A549 (cell line): ENCODE measurements at regions not wholly inside any gene's neighbourhood (a gene's known extent, or its start where the extent isn't known, plus 50 kb on each side); places are given as distances from the start of the nearest gene placed in this dataset.

Experiments used
- ATAC-seq, 2 experiments: fragments of 200-7000 bp in 1 of 2; fragments of >200 bp in 1 of 2; cut with Nextera tagmentation in 1 of 2; cut with Tn5 transposase in 1 of 2; 3 replicates each; pipeline versions ENCODE4 v1.8.0 to v1.9.1; 2018 to 2020; ENCODE audit warnings: mild to moderate bottlenecking in 1 of 2, moderate library complexity in 1 of 2
- CTCF ChIA-PET: fragments of 300-600 bp; sonication (Branson Sonifier 250); formaldehyde crosslinking; extraction: SDS; loops from one replicate; lab custom pipeline; 2021; ENCODE audit warnings: antibody characterized with exemption, inconsistent platforms; lab: Yijun Ruan, JAX
- POLR2A ChIA-PET: fragments of 350-600 bp; formaldehyde crosslinking; extraction: SDS; loops from one replicate; lab custom pipeline; 2021; ENCODE audit warnings: antibody characterized with exemption, inconsistent platforms; lab: Yijun Ruan, JAX
- DNase-seq, 2 experiments: peaks; one replicate each; pipeline versions ENCODE4 v3.0.0 to v3.0.0-alpha.2; 2011 to 2016; ENCODE audit warnings: low read depth in 1 of 2, low spot score in 1 of 2
- FAIRE-seq: peaks from 2 replicates; lab custom pipeline; 2011; peaks lifted over from hg19 to GRCh38; lab: Jason Lieb, UNC
- H3K27ac ChIP-seq, 2 experiments: fragments of >200 bp; sonication (Bioruptor Twin); formaldehyde crosslinking; 3 replicates each; pipeline ENCODE4 v1.5.1; 2016 to 2017
- H3K4me1 ChIP-seq: fragments of >200 bp; sonication (Bioruptor Twin); formaldehyde crosslinking; 3 replicates; pipeline ENCODE4 v1.6.1; 2016
- H3K4me2 ChIP-seq: fragments of >200 bp; sonication (Bioruptor Twin); formaldehyde crosslinking; 3 replicates; pipeline ENCODE4 v1.6.1; 2016
- H3K4me3 ChIP-seq: fragments of >200 bp; sonication (Bioruptor Twin); formaldehyde crosslinking; 3 replicates; pipeline ENCODE4 v1.5.1; 2016
- H3K9me3 ChIP-seq: fragments of >200 bp; sonication (Bioruptor Twin); formaldehyde crosslinking; 3 replicates; pipeline ENCODE4 v1.6.1; 2016
- BHLHE40 ChIP-seq: IDR thresholded peaks from 2 replicates; pipeline ENCODE4 v1.6.1; 2012; ENCODE audit warnings: low read depth, low read length, inconsistent platforms
- CBX8 ChIP-seq: fragments of 200-600 bp; sonication (generic); IDR thresholded peaks from 2 replicates; pipeline ENCODE4 v1.6.1; 2016
- CEBPB ChIP-seq, 2 experiments: fragments of >200 bp in 1 of 2; sonication (Bioruptor Twin) in 1 of 2; formaldehyde crosslinking in 1 of 2; IDR thresholded peaks; 2 replicates each; pipeline ENCODE4 v1.6.1; 2012 to 2016
- CHD2 ChIP-seq: fragments of 150-350 bp; IDR thresholded peaks from 2 replicates; pipeline ENCODE4 v1.6.1; 2014; ENCODE audit warnings: low read length; ENCODE audit not compliant: partially characterized antibody
- CHD4 ChIP-seq: fragments of 200-600 bp; sonication (generic); IDR thresholded peaks from 2 replicates; pipeline ENCODE4 v1.6.1; 2016; ENCODE audit warnings: antibody characterized with exemption, mild to moderate bottlenecking, borderline replicate concordance
- EHF ChIP-seq: fragments of 250-450 bp; sonication (Bioruptor Pico); IDR thresholded peaks from 2 replicates; pipeline ENCODE4 v1.5.0; 2020; ENCODE audit warnings: mild to moderate bottlenecking
- ESRRA ChIP-seq: fragments of 150-350 bp; IDR thresholded peaks from 2 replicates; pipeline ENCODE4 v1.6.1; 2014; ENCODE audit warnings: mild to moderate bottlenecking, low read length, borderline replicate concordance
- FOSB ChIP-seq: fragments of 250-450 bp; sonication (Bioruptor Pico); IDR thresholded peaks from 2 replicates; pipeline ENCODE4 v1.5.0; 2020; ENCODE audit warnings: mild to moderate bottlenecking, moderate library complexity
- HDAC2 ChIP-seq: fragments of 200-600 bp; sonication (generic); IDR thresholded peaks from 2 replicates; pipeline ENCODE4 v1.6.1; 2016
- HOXA7 ChIP-seq: fragments of 250-450 bp; sonication (Bioruptor Pico); IDR thresholded peaks from 2 replicates; pipeline ENCODE4 v1.5.0; 2020; ENCODE audit warnings: mild to moderate bottlenecking, moderate library complexity
- HOXB13 ChIP-seq: fragments of 250-450 bp; sonication (Bioruptor Pico); IDR thresholded peaks from 2 replicates; pipeline ENCODE4 v1.5.0; 2020; ENCODE audit warnings: low read depth, mild to moderate bottlenecking, moderate library complexity
- MAFK ChIP-seq: fragments of 450-650 bp; IDR thresholded peaks from 2 replicates; pipeline ENCODE4 v1.6.1; 2014; ENCODE audit not compliant: partially characterized antibody
- PHF8 ChIP-seq: fragments of 200-600 bp; sonication (generic); IDR thresholded peaks from 2 replicates; pipeline ENCODE4 v1.6.1; 2016; ENCODE audit warnings: low read depth, mild to moderate bottlenecking, antibody characterized with exemption, moderate library complexity, borderline replicate concordance
- POLR2A ChIP-seq: IDR thresholded peaks from 2 replicates; pipeline ENCODE4 v1.6.1; 2012; ENCODE audit warnings: mild to moderate bottlenecking, low read length
- POLR2AphosphoS2 ChIP-seq: conservative IDR thresholded peaks from 2 replicates; pipeline ENCODE4 v1.6.1; 2012; ENCODE audit warnings: low read length, improper control_type of control experiment, inconsistent platforms
- RAD21 ChIP-seq, 2 experiments: fragments of >200 bp in 1 of 2; sonication (Bioruptor Twin) in 1 of 2; formaldehyde crosslinking in 1 of 2; IDR thresholded peaks in 1 of 2; conservative IDR thresholded peaks in 1 of 2; 2 replicates in 1 of 2; 3 replicates in 1 of 2; pipeline ENCODE4 v1.6.1; 2012 to 2018; ENCODE audit warnings: inconsistent platforms in 1 of 2
- RCOR1 ChIP-seq: fragments of 150-350 bp; IDR thresholded peaks from 2 replicates; pipeline ENCODE4 v1.6.1; 2014; ENCODE audit warnings: antibody characterized with exemption, low read length, low read depth
- RNF2 ChIP-seq: fragments of 200-600 bp; sonication (generic); IDR thresholded peaks from 2 replicates; pipeline ENCODE4 v1.6.1; 2016; ENCODE audit warnings: low read depth, mild to moderate bottlenecking, antibody characterized with exemption, moderate library complexity, borderline replicate concordance
- SMC3 ChIP-seq: fragments of >200 bp; sonication (Bioruptor Twin); formaldehyde crosslinking; IDR thresholded peaks from 3 replicates; pipeline ENCODE4 v1.6.1; 2018; ENCODE audit warnings: inconsistent platforms
- TFCP2L1 ChIP-seq: fragments of 250-450 bp; sonication (Bioruptor Pico); IDR thresholded peaks from 2 replicates; pipeline ENCODE4 v1.5.0; 2021; ENCODE audit warnings: mild to moderate bottlenecking
- whole genome bisulfite sequencing: methylation state at CpG from one replicate; pipeline ENCODE4 v1.1.6; 2017; ENCODE audit errors: missing lambda C conversion rate; 5-methylcytosine and 5-hydroxymethylcytosine counted together
- TF ChIP-seq, protein P1 (sequence below): fragments of 250-450 bp; sonication (Bioruptor Pico); IDR thresholded peaks from 2 replicates; pipeline ENCODE4 v1.5.0; 2020; ENCODE audit warnings: low read depth, mild to moderate bottlenecking, moderate library complexity
- TF ChIP-seq, protein P2 (sequence below): fragments of >200 bp; sonication (Bioruptor Twin); formaldehyde crosslinking; IDR thresholded peaks from 2 replicates; pipeline ENCODE4 v1.6.1; 2016
- TF ChIP-seq, protein P3 (sequence below): fragments of 150-350 bp; IDR thresholded peaks from 2 replicates; pipeline ENCODE4 v1.6.1; 2014; ENCODE audit warnings: low read depth, mild to moderate bottlenecking, low read length
- TF ChIP-seq, protein P4 (sequence below): fragments of >200 bp; sonication (Bioruptor Twin); formaldehyde crosslinking; IDR thresholded peaks from 3 replicates; pipeline ENCODE4 v1.5.1; 2016
- TF ChIP-seq, protein P5 (sequence below): fragments of 450-650 bp; IDR thresholded peaks from 2 replicates; pipeline ENCODE4 v1.6.1; 2014; ENCODE audit warnings: antibody characterized with exemption

DNA sequence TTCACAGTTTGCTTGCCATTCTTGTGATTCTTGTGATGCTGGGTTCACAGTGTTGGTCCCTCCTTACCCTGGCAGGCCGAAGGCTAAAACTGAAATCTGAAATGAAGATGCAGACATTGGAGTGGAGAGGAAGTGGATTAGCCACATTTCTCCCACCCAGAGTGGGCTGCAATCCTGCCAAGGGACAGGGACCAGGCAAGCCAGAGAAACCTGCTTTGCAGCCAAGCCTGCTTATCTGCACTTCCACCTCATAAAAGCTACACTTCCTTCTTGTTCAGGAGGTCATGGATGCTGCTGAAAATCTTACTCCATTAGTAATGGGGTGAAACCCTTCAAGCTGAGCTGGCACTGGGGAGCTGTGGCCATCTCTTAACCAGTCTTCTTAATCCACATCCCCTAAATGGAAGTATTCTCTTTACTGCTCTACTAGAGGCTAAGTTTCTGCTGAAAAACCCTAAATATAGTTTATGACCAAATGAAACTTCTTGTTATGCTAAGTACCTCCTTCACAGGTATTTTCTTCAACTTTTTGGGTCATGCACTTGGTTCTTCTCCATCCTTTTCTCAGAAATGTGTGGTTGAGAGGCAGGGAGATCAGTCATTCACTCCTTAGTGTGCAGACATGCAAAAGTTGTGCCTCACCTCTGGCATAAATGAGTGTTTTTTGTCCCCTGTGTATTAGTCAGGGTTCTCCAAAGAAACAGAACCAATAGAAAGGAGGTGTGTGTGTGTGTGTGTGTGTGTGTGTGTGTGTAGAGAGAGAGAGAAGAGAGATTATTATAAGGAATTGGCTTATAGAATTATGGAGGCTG, 133.9 kb upstream of the BMAL1 start:
- WGBS: 100% methylated on average over 1 of the region's 1 CpG
- peaks cover 11% of the 10 kb centered on the region; the same call in 2 of the 3 replicates for H3K9me3 ChIP-seq
- no peak overlapping the region for H3K4me2 ChIP-seq
- POLR2A ChIA-PET: interaction anchor here (2.3 kb wide), 1 partner anchor 134 kb away, joined by 6 read pairs; the partner anchor contains the start of gene RASSF10
- CTCF ChIA-PET: interaction anchor here (0.9 to 1.7 kb wide), 6 partner anchors 8 to 181 kb away, joined by 3 to 5 read pairs (median 3); no protein-coding TSS in a partner anchor
- no peak overlapping the region for H3K4me3 ChIP-seq
- no peak for ATAC-seq
- H3K4me1 ChIP-seq: peaks cover 27% of the 10 kb centered on the region
- TF ChIP-seq CBX8 (no peak), POLR2A (no peak), MAFK (no peak), PHF8 (no peak), FOSB (CRISPR knock-in tag) (no peak), POLR2AphosphoS2 (no peak), EHF (CRISPR knock-in tag) (no peak), CHD2 (no peak), CHD4 (no peak), HOXB13 (CRISPR knock-in tag) (no peak), TFCP2L1 (CRISPR knock-in tag) (no peak), ESRRA (no peak), CEBPB (IDR thresholded peaks at IDR 0.05) (no peak), RCOR1 (no peak)
- TF ChIP-seq, protein P1, sequence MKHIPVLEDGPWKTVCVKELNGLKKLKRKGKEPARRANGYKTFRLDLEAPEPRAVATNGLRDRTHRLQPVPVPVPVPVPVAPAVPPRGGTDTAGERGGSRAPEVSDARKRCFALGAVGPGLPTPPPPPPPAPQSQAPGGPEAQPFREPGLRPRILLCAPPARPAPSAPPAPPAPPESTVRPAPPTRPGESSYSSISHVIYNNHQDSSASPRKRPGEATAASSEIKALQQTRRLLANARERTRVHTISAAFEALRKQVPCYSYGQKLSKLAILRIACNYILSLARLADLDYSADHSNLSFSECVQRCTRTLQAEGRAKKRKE (CRISPR knock-in tag): no peak
- TF ChIP-seq, protein P2, sequence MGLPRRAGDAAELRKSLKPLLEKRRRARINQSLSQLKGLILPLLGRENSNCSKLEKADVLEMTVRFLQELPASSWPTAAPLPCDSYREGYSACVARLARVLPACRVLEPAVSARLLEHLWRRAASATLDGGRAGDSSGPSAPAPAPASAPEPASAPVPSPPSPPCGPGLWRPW: no peak
- TF ChIP-seq, protein P3, sequence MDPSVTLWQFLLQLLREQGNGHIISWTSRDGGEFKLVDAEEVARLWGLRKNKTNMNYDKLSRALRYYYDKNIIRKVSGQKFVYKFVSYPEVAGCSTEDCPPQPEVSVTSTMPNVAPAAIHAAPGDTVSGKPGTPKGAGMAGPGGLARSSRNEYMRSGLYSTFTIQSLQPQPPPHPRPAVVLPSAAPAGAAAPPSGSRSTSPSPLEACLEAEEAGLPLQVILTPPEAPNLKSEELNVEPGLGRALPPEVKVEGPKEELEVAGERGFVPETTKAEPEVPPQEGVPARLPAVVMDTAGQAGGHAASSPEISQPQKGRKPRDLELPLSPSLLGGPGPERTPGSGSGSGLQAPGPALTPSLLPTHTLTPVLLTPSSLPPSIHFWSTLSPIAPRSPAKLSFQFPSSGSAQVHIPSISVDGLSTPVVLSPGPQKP: no peak
- TF ChIP-seq, protein P4, sequence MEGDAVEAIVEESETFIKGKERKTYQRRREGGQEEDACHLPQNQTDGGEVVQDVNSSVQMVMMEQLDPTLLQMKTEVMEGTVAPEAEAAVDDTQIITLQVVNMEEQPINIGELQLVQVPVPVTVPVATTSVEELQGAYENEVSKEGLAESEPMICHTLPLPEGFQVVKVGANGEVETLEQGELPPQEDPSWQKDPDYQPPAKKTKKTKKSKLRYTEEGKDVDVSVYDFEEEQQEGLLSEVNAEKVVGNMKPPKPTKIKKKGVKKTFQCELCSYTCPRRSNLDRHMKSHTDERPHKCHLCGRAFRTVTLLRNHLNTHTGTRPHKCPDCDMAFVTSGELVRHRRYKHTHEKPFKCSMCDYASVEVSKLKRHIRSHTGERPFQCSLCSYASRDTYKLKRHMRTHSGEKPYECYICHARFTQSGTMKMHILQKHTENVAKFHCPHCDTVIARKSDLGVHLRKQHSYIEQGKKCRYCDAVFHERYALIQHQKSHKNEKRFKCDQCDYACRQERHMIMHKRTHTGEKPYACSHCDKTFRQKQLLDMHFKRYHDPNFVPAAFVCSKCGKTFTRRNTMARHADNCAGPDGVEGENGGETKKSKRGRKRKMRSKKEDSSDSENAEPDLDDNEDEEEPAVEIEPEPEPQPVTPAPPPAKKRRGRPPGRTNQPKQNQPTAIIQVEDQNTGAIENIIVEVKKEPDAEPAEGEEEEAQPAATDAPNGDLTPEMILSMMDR: no peak
- H3K27ac ChIP-seq: peak overlapping the region; percentile 46 to 98; a peak in 5 of 6 replicates
- no peak for FAIRE-seq
- no peak for DNase-seq

DNA sequence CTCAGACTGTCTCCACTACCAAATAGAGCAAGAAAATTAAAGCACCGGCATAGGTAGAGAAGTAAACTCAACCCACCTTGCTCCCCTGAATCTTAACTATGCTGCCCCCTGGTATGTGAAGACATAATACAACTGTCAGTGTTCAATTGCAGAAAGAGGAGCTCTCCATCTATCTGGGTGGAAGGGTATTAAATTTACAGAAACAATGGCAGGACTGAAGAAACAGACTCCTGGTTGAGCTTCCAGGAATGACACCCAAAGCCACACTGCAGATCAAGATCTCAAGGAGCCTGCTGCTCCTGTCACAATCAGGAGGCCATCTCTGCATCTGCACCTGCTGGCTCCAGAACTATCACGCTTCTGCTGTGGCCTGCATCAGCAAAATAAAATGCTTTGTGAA, 132.1 kb upstream of the BMAL1 start:
- no peak for ATAC-seq

More for the DNA sequence above, 132.1 kb upstream of the BMAL1 start:
- Histone ChIP-seq H3K4me1 (peaks cover 24% of the 10 kb centered on the region), H3K4me3 (no peak overlapping the region), H3K4me2 (no peak overlapping the region), H3K9me3 (0 out of 3 replicates have a peak, but pooled peaks cover 3% of the 10 kb centered on the region), H3K27ac (peak overlapping the region in 1 of 2 experiments; percentile 98; a peak in 3 of 6 replicates)
- no peak for DNase-seq
- CTCF ChIA-PET: interaction anchor here (0.6 to 1.7 kb wide), 7 partner anchors 25 to 183 kb away, joined by 3 to 8 read pairs (median 4); no protein-coding TSS in a partner anchor
- 92% methylated on average over 2 of the region's 2 CpGs for WGBS
- peak; percentile 14; the same call in 1 of the 3 replicates for TF ChIP-seq SMC3
- TF ChIP-seq, protein P5, sequence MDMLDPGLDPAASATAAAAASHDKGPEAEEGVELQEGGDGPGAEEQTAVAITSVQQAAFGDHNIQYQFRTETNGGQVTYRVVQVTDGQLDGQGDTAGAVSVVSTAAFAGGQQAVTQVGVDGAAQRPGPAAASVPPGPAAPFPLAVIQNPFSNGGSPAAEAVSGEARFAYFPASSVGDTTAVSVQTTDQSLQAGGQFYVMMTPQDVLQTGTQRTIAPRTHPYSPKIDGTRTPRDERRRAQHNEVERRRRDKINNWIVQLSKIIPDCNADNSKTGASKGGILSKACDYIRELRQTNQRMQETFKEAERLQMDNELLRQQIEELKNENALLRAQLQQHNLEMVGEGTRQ: no peak
- TF ChIP-seq HDAC2: no peak
- TF ChIP-seq RAD21 (conservative IDR thresholded peaks at IDR 0.05 in 1 of 2, IDR thresholded peaks at IDR 0.05 in 1 of 2): peak in 1 of 2 experiments; percentile 22; a peak in 1 of 5 replicates
- no peak for TF ChIP-seq POLR2A
- TF ChIP-seq BHLHE40: no peak
- TF ChIP-seq CHD4: no peak
- no peak for TF ChIP-seq HOXA7 (CRISPR knock-in tag)
- no peak for TF ChIP-seq RNF2
- FAIRE-seq: no peak
- POLR2A ChIA-PET: interaction anchor here (0.6 kb wide), 1 partner anchor 136 kb away, joined by 3 read pairs; no protein-coding TSS in a partner anchor
